ENCODE measurements at regions not wholly inside any gene's neighbourhood (a gene's known extent, or its start where the extent isn't known, plus 50 kb on each side); places are given as distances from the start of the nearest gene placed in this dataset.

DNA sequence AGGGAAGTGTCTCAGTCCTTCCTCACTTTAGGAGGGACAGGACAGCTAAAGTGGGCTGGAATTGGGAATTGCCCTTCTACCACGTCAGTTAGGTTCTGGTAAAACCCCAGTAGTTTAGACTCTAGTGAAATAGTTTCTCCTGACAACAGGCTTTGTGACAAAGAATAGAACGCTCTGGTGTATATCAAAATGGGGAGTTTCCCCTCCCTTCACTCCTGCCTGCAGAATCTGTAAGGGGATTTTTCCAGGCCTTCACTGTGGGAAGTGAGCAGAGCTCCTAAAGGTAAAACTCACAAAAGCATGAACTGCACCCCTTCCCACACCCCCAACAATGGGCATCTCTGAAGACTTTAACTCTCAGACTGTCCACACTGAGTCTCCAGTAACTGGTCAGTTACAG, 460.9 kb upstream of the LRRC4C start:
- TF ChIP-seq, protein P1, sequence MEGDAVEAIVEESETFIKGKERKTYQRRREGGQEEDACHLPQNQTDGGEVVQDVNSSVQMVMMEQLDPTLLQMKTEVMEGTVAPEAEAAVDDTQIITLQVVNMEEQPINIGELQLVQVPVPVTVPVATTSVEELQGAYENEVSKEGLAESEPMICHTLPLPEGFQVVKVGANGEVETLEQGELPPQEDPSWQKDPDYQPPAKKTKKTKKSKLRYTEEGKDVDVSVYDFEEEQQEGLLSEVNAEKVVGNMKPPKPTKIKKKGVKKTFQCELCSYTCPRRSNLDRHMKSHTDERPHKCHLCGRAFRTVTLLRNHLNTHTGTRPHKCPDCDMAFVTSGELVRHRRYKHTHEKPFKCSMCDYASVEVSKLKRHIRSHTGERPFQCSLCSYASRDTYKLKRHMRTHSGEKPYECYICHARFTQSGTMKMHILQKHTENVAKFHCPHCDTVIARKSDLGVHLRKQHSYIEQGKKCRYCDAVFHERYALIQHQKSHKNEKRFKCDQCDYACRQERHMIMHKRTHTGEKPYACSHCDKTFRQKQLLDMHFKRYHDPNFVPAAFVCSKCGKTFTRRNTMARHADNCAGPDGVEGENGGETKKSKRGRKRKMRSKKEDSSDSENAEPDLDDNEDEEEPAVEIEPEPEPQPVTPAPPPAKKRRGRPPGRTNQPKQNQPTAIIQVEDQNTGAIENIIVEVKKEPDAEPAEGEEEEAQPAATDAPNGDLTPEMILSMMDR (IDR thresholded peaks at IDR 0.05; ENCODE audit: poor library complexity, severe bottlenecking): no peak
- no peak for TF ChIP-seq POLR2AphosphoS5 (IDR thresholded peaks at IDR 0.05)
